HG03135 (cell line): ENCODE measurements at regions not wholly inside any gene's neighbourhood (a gene's known extent, or its start where the extent isn't known, plus 50 kb on each side); places are given as distances from the start of the nearest gene placed in this dataset.
A peak's percentile ranks its signal among the peaks of the same experiment; 100 is the strongest.

ENCODE experiments used
- ATAC-seq: cut with Tn5 transposase; IDR thresholded peaks from one replicate; pipeline ENCODE4 v1.9.1; 2021; ENCODE audit warnings: mild to moderate bottlenecking, moderate library complexity; ENCODE audit not compliant: unreplicated experiment

DNA sequence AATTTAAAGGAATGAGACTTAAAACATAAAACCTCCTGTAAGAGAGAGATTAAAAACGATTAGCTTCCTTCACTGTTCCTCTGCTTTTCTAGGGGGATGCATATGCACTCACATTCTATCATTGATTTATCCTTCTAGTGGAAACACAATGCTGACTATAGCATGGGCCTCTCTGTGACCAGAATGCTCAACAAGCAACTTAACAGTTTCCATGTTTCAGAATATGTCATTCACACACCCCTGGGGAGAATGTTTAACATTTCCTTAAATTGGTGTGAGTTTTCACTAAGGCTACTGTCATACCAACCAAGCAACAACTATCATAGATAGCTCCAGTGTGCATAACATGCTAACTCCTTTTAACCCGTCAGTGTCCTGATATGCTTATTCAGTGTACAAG is 337.9 kb upstream of the GRM7 start:
- no peak for ATAC-seq

DNA sequence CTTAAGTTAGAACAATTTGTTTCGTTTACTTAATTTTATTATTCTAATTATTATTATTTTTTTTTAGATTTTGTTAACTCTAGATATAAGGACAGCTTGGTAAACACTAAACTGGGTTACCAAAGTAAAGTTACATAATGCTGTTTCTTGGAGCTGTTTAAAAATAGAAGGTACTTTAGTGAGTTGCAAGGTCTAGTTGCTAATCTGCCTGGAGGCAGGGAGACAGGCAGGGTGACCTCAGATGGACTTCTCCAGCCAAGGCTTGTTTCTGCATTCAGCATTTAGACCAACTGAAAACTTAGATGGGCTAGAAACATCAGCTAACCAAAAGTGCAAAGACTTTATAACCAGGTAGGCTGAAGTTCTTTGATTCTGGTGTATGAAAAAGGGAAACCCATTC is 336.4 kb upstream of the GRM7 start:
- ATAC-seq: no peak

DNA sequence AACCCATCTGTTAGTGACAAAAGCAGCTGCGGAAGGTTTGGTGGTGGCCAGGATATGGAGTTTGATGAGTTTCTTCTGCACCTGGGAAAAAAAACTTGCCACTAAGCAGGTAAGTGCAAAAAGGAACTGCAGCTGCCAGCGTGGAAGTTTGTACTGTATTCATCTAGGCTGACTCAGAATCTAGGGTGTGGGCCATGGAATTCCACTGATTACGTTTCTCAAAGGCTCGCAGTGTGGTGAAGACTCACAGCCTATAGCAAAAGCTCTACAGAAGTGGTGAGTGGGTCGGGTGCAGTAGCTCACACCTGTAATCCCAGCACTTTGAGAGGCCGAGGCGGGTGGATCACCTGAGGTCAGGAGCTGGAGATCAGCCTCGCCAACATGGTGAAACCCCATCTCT is 334.6 kb upstream of the GRM7 start:
- no peak for ATAC-seq

DNA sequence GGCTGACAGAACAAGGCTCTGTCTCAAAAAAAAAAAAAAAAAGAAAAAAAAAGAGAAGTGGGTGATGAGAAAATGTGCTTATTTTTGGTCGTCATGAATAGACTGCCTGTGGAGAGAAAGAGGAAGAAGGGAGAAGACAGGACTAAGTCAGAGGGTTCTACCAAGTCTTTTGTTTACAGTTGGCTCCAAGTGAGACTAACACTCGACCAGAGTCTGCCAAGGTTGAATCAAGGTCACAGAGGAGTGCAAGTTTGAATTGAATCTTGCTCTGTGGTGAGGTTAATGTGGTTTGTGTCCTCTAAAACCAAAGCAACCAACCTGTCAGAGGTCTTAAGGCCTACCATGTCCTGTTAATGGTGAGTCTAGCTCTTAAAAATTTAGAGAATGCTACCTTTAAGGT is 334.1 kb upstream of the GRM7 start:
- ATAC-seq: no peak

DNA sequence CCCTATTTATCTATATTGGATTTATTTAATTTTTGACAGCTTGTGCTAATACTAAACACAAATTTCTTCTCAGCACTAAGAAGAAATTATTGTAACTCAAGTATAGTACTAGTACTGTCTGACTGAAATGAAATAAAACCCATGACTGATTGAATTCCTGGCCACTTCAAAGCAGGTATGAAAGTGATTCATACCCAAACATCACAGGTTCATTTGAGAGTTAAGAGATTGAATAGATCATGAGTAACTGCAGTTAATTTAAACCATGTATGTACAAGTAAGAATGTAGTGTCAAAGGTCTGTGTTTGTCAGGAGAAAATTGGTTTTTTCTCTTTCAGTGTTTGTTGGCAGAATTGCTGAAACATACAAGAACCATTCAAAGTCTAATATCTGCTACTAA is 332.0 kb upstream of the GRM7 start:
- ATAC-seq: peak; percentile 49

DNA sequence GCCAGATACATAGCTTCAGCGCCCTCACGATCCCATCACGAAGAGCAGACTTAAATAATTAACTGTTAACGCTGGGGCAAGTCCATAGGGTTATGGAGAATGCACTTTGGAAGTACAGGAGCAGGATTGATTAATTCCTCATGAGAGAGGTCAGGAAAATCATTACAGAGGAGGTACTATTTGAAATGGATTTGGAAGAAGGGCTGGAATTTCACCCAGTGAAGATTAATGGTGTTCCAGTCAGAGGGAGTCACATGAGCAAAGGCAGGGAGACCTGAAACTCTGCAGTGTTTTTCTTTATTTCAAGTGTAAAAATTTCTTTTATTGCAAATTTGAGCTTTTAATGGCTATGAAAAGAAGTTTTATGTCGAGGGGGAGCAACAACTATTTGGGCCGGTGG is 329.8 kb upstream of the GRM7 start:
- ATAC-seq: no peak

DNA sequence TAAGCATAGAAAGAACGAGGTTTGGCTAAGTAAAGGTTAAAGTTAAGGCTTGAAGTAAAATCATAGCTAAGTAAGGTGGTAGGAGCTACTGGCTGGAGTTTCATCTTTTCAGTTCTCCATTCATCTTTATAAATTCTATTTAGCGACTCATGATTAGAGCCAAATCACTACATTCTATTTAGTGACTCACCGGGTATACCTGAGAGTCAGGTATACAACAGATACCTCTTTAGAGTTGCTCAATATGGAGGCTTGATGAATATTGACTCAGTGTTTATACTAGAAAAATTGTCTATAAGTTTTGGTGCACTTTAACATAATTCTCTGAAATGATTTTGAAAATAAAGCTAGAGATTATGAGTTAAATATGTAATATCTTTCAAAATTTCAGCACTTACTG is 328.8 kb upstream of the GRM7 start:
- no peak for ATAC-seq

DNA sequence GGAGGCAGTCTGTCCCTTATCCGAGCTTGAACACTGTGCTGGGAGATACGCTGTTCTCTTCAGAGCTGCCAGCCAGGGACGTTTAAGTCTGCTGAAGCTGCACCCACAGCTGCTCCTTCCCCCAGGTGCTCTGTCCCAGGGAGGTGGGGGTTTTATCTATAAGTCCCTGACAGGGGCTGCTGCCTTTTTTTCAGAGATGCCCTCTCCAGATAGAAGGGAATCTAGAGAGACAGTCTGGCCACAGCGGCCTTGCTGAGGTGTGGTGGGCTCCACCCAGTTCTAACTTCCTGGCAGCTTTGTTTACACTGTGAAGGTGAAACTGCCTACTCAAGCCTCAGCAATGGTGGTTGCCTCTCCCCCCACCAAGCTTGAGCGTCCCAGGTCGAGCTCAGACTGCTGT is 319.9 kb upstream of the GRM7 start:
- no peak for ATAC-seq

DNA sequence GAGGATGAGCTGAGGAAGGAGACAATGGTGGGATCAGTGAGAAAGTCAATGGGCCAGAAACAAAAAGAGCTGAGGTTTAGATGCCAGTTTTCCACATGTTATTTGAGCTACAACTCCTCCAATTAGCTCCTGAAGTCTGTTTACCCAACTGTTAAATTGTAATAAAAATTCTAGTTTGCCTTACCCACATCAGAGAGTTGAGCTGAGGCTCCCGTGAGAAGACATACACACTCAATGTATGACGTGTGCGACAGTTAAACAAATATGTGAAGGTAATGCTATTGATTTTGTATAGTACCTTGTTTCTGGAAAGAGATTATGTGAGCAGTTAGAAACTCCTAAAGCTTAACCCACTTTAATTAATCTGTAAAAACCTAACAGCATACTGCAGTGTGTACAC is 318.1 kb upstream of the GRM7 start:
- ATAC-seq: no peak

DNA sequence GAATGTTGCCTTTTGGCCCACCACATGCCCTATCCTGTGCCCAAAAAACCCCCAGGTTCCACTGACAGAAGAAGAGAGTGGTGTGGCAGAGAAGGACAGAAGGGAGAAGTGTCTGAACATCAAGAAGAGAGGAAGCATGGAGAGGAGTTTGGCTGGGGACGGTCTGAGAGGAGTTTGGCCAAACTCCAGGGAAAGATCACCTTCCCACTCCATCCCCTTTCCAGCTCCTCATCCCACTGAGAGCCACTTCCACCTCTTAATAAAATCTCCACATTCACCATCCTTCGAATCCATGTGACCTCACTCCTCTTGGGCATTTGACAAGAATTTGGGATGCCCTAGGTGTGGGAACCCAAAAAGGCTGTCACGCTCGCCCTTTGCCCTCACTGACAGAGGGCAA is 311.6 kb upstream of the GRM7 start:
- no peak for ATAC-seq

DNA sequence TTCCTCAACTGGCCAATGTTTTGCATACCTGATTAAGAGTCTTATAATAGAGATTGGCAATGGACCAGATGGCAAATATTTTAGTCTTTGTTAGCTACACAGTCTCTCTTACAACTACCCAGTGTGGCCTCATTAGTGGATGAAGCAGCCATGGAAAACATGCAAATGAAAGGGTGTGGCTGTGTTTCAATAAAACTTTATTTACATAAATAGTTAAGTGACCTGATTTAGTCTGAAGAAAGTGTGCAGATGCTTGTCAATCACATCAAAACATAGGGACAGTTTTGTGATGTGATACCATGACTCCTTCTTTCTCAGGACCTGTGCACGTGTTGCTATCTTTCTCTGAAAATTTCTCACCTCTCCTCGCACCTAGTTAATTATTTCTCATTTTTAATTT is 309.8 kb upstream of the GRM7 start:
- no peak for ATAC-seq

DNA sequence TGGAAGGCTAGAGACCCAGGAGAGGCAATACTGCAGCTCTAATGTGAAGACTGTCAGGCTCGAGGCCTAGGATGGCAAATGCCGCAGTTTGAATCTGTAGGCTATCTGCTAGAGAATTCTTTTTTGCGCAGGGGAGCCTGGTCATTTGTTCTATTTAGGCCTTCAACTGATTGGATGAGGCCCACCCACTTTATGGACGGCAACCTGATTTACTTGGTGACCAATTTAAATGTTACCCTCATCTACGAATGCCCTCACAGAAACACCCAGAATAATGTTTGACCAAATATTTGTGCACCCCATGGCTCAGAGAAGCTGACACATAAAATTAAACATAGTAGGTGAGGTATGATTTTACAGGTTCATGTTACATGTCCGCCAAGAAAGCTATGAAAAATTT is 300.7 kb upstream of the GRM7 start:
- ATAC-seq: no peak

DNA sequence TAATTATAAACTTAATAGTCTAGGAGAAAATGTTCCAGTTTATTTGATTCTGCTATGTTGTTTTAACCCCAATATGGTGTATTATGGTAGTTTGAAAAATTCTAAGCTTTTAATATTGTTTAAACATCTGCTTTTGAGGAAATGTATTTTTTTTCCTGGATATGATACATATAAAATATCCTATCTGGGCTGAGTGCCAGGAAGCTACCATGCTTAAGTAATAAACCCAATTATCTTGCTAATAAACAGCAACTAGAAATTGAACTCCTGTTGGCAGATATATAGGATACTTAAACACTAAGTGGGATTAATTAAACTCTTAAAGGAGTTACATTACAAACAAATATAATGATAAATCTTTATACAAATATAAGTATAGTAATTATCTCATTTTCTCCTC is 293.7 kb upstream of the GRM7 start:
- no peak for ATAC-seq

DNA sequence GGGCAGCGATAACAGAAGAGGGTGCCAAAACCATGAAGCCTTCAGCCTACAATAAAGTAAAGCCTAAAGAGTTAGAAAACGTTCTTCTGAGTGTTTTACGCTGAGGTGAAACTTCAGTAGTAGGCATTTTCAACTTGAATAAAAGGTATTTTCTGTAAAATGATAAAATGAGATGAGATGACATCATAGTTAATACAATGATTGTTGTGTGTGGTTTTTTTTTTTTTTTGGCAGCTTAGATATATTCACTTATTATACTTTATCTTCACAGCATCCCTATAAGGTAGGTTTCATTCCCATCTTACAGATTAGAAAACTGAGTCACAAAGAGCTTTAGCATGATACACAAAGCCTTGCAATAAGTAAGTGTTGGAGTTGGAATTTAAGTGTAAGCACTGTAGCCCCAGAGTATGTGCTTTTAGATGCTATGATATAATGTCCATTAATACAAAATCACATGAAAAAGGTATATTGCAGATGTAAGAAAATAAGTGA is 291.9 kb upstream of the GRM7 start:
- no peak for ATAC-seq

DNA sequence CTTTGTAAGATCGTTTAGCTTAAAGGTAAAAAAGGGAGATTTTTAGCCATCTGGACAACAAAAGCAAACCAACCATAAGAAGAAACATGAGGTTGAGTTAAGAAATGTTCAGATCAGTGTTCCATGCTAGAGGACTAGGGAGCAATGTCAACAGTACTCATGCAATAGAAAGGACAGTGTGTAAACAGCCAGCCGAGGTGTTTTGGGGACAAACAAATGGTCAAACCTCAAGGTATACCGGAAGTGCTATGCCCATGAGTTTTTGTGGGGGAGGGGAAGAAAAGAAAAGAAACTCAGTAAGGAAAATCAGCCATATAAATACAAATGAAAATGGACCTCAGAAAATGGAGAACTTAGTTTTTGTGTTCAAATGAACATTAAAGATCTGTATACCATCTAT is 289.5 kb upstream of the GRM7 start:
- no peak for ATAC-seq

DNA sequence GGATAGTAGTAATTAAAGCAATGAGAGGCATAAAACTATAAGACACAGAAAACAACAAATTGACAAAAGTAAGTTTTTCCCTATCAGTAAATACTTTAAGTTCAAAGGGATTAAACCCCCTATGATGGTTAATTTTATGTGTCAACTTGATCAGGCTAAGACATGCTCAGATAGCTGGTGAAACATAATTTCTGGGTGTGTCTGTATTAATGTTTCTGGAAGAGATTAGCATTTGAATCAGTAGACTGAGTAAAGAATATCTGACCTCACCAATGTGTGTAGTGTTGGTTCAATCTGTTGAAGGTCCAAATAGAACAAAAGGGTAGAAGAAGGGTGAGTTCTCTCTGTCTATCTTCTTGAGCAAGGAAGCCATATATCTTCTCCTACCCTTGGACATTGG is 283.3 kb upstream of the GRM7 start:
- no peak for ATAC-seq

DNA sequence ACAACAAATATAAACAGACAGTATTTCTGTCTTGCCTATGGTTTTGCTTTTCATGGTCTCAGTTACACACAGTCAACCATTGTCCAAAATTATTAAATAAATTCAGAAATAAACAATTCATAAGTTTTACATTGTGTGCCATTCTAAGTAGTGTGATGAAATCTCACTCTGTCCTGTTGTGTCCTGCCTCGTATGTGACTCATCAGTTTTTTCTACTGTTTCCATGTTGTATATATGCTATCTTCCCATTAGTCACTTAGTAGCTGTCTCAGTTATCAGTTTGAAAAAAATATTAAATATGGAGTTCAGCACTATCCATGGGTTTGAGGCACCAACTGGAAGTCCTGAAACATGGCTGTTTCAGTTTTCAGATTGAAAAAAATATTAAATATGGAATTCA is 282.4 kb upstream of the GRM7 start:
- no peak for ATAC-seq

DNA sequence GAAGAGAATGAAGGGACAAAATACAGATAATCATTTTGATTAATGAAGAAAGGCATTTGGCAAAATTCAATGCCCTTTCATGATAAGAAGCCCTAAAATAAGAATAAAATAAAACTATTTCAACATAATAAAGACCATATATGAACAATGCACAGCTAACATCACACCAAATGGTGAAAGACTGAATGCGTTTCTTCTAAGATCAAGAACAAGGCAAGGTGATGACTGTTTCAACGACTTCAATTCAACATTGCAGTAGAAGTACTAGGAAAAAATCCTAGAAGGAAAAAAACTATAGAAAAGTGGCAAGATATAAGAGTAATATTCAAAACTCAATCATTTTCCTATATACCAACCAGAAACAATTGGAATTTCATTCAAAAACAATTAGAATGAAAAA is 280.1 kb upstream of the GRM7 start:
- ATAC-seq: no peak

DNA sequence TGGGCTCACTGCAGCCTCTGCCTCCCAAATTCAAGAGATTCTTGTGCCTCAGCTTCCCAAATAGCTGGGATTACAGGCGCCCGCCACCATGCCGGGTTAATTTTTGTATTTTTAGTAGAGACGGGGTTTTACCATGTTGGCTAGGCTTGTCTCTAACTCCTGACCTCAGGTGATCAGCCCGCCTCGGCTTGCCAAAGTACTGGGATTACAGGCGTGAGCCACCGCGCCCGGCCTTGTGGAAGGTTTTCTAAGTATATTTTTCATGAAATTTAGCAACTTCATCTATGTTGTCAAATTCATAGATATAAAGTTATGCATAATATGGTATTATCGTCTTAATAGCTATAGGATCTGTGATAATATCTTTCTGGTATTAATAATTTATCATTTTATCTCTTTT is 275.6 kb upstream of the GRM7 start:
- ATAC-seq: no peak

DNA sequence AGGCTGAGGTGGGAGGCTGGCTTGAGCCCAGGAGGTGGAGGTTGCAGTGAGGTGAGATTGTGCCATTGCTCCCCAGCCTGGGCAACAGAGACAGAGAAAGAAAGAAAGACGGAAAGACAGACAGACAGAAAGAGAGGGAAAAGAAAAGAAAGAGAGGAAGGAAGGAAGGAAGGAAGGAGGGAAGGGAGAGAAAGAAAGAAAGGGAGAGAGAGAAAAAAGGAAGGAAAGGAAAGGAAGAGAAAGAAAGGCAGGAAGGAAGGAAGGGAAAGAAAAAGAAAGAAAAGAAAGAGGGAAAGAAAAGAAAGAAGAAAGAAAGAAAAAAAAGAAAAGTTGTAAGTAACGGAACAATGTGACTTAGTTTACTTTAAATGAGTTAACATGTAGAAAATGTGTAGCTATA is 260.7 kb upstream of the GRM7 start:
- ATAC-seq: no peak

DNA sequence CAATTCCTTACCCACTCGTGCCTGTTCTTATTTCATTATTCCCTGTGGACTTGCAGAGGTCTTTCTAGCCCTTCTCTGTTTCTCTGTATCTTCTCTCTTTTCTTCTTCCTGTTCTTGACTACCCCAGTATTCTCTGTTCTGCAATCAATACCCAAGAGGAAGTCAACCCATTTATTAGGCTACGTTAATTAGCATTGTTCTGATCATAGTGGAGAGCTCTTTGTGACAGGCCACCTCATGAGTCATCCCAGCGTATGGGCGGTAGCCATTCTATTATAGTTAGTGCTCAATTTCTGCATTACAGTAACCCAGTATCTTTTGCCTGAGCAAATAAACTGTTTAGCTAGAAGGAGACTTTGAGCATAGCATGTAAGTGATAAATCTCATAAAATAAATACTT is 259.5 kb upstream of the GRM7 start:
- ATAC-seq: no peak

DNA sequence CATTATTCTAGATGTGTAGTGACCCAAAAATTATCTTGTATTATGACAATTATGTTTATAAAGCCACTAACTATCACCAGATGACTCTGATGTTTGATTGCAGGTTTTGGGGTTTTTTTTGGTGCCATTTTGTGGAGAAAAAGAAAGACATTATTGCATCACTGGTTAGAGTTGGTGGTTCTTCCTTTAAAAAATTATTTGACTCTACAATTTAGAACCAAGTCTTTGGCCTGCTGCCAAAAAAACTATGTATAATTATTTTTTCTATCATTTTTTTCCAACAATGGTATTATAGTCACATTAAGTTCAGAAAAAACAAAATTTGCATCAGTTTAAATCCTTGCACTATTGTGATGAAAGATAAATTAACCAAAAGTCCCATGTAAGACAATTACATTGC is 258.6 kb upstream of the GRM7 start:
- ATAC-seq: no peak

DNA sequence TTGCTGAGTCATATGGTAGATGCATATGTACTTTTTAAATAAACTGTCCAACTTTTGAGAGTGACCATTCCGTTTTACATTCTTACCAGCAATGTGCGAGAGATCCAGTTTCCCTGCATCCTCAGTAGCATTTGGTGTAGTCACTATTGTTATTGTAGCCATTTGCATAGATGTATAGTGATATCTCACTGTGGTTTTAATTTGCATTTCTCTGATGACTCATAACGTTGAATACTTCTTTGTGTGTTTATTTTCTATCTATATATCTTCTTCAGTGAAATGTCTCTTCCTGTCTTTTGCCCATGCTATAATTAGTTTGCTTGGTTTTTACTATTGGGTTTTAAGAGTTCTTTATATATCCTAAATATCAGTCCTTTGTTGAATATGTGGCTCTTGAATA is 255.7 kb upstream of the GRM7 start:
- ATAC-seq: no peak

DNA sequence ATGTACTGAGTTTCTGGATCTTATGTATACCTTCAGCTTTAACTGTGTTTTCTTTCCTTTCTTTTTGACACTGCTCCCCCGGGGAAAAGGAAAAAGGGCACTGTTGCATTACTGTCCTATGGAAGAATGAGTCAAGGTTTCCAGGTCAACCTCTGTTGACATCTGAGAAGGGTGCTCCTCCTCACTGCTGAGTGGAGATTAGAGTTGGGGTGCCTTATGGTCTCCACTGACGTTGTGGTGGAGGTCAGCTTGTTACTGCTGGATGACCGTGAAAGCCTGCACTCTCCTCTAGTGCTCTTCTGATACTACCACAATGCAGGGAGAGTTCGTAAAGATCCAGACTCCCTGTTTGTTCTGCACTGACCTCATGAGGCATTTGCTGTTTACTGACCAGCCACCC is 252.1 kb upstream of the GRM7 start:
- no peak for ATAC-seq
